BJ (cell line): ENCODE measurements at regions not wholly inside any gene's neighbourhood (a gene's known extent, or its start where the extent isn't known, plus 50 kb on each side); places are given as distances from the start of the nearest gene placed in this dataset.

ENCODE experiments used
- CTCF ChIA-PET: fragments of 350-600 bp; formaldehyde crosslinking; extraction: SDS; loops from one replicate; lab custom pipeline; 2021; ENCODE audit warnings: antibody characterized with exemption, inconsistent platforms; lab: Yijun Ruan, JAX
- POLR2A ChIA-PET: fragments of 300-600 bp; sonication (Branson Sonifier 250); formaldehyde crosslinking; extraction: SDS; loops from one replicate; lab custom pipeline; 2021; ENCODE audit warnings: antibody characterized with exemption; lab: Charles Lee
- DNase-seq: peaks from one replicate; pipeline ENCODE4 v3.0.0-alpha.2; 2011; ENCODE audit warnings: low read depth
- H3K27me3 ChIP-seq: 2 replicates; pipeline ENCODE4 v1.6.0; 2011; ENCODE audit warnings: low read length; ENCODE audit not compliant: control insufficient read depth, insufficient read depth
- H3K36me3 ChIP-seq: 2 replicates; pipeline ENCODE4 v1.5.1; 2011; ENCODE audit warnings: low read length; ENCODE audit not compliant: control insufficient read depth, insufficient read depth
- H3K4me3 ChIP-seq: 2 replicates; pipeline ENCODE4 v1.5.1; 2011; ENCODE audit warnings: low read depth, mild to moderate bottlenecking, control low read depth, low read length
- CTCF ChIP-seq: IDR thresholded peaks from 2 replicates; pipeline ENCODE4 v1.5.1; 2011; ENCODE audit warnings: low read depth, mild to moderate bottlenecking, control low read depth, inconsistent platforms, low read length, moderate library complexity; ENCODE audit not compliant: insufficient read depth

- no peak overlapping the region for H3K4me3 ChIP-seq
- CTCF ChIA-PET, result no interaction called here
- TF ChIP-seq CTCF, result no peak
- no peak for DNase-seq
- H3K27me3 ChIP-seq, result no peaks in the 10 kb centered on the region
- H3K36me3 ChIP-seq, result no peaks in the 10 kb centered on the region
- POLR2A ChIA-PET, result no interaction called here
These were observed 80.2 kb downstream of the TMEM47 start for GRCh38 chrX:34576864-34577263.

- Histone ChIP-seq H3K27me3 (no peaks in the 10 kb centered on the region), H3K4me3 (no peak overlapping the region), H3K36me3 (no peaks in the 10 kb centered on the region)
- DNase-seq, result no peak
- no peak for TF ChIP-seq CTCF
- ChIA-PET CTCF (no interaction called here), POLR2A (no interaction called here)
These were observed 91.1 kb downstream of the TMEM47 start for GRCh38 chrX:34565981-34566380.

- no peak for TF ChIP-seq CTCF
- Histone ChIP-seq H3K27me3 (no peaks in the 10 kb centered on the region), H3K36me3 (no peaks in the 10 kb centered on the region), H3K4me3 (no peak overlapping the region)
- no peak for DNase-seq
- ChIA-PET POLR2A (no interaction called here), CTCF (interaction anchor here (1.0 kb wide), 1 partner anchor 14 kb away, joined by 3 read pairs; no protein-coding TSS in a partner anchor)
These were observed 93.3 kb downstream of the TMEM47 start for GRCh38 chrX:34563804-34564203.

- H3K36me3 ChIP-seq, result no peaks in the 10 kb centered on the region
- no peak overlapping the region for H3K4me3 ChIP-seq
- POLR2A ChIA-PET, result no interaction called here
- no peaks in the 10 kb centered on the region for H3K27me3 ChIP-seq
- no peak for DNase-seq
- CTCF ChIA-PET, result interaction anchor here (1.0 kb wide), 1 partner anchor 15 kb away, joined by 3 read pairs; no protein-coding TSS in a partner anchor
- TF ChIP-seq CTCF, result no peak
These were observed 94.0 kb downstream of the TMEM47 start for GRCh38 chrX:34563061-34563460.

- ChIA-PET POLR2A (no interaction called here), CTCF (no interaction called here)
- no peaks in the 10 kb centered on the region for H3K36me3 ChIP-seq
- no peak overlapping the region for H3K4me3 ChIP-seq
- H3K27me3 ChIP-seq, result no peaks in the 10 kb centered on the region
- no peak for TF ChIP-seq CTCF
- no peak for DNase-seq
These were observed 95.1 kb downstream of the TMEM47 start for GRCh38 chrX:34562006-34562405.
